ENCODE measurements at regions not wholly inside any gene's neighbourhood (a gene's known extent, or its start where the extent isn't known, plus 50 kb on each side); places are given as distances from the start of the nearest gene placed in this dataset.
A peak's percentile ranks its signal among the peaks of the same experiment; 100 is the strongest.
"Not testable (repeated sequence)": the region's sequence is repeated elsewhere in the genome, so short reads cannot be mapped to it uniquely, and the experiment has no call there.

GRCh38 chr21:33973268-33973667 lies 57.7 kb upstream of the ATP5PO start:
- no peak for DNase-seq (ENCODE audit: low spot score)

- no peak for DNase-seq (ENCODE audit: low spot score)
Measured at GRCh38 chr21:33972539-33972938, 56.9 kb upstream of the ATP5PO start.

GRCh38 chr21:33971492-33972013 lies 55.9 kb upstream of the ATP5PO start:
- no peak for DNase-seq (ENCODE audit: low spot score)

GRCh38 chr21:33969581-33969980 lies 54.0 kb upstream of the ATP5PO start:
- DNase-seq (ENCODE audit: low spot score) = no peak

- DNase-seq (ENCODE audit: low spot score) = no peak
Measured at GRCh38 chr21:33968995-33969348, 53.4 kb upstream of the ATP5PO start.

GRCh38 chr21:33968080-33968994 lies 52.7 kb upstream of the ATP5PO start:
- peak; percentile 23 for DNase-seq (ENCODE audit: low spot score)

GRCh38 chr21:33967086-33967571 lies 51.5 kb upstream of the ATP5PO start:
- no peak for DNase-seq (ENCODE audit: low spot score)

GRCh38 chr21:33966324-33966949 lies 50.8 kb upstream of the ATP5PO start:
- no peak for DNase-seq (ENCODE audit: low spot score)

- DNase-seq (ENCODE audit: low spot score) = not testable (repeated sequence)
Measured at GRCh38 chr21:33965662-33966061, 50.1 kb upstream of the ATP5PO start.
